ELF-1 (cell line): ENCODE measurements at regions not wholly inside any gene's neighbourhood (a gene's known extent, or its start where the extent isn't known, plus 50 kb on each side); places are given as distances from the start of the nearest gene placed in this dataset.

Experiments used
- DNase-seq: peaks from one replicate; pipeline ENCODE4 v3.0.0-alpha.2; 2016; ENCODE audit warnings: low read depth, low spot score

DNA sequence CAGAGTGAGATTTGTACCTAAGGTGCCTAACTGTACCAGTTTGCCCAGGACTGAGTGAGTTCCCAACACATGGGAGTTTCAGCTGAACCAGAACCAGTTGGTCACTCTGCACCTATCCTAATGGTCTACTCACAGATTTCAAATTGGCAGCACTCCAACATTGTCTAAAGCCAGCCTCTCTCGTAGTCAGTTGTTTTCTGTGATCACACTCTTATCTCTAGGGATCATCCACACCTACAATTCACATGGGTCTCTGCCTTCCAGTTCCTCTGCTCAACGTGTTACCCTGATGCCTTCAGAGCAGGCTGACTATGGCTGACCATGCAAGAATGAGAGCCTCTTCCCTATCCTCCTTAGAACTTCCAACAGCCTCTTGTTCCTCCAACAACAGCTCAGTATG lies 624.8 kb downstream of the NTRK3 start:
- DNase-seq: no peak

DNA sequence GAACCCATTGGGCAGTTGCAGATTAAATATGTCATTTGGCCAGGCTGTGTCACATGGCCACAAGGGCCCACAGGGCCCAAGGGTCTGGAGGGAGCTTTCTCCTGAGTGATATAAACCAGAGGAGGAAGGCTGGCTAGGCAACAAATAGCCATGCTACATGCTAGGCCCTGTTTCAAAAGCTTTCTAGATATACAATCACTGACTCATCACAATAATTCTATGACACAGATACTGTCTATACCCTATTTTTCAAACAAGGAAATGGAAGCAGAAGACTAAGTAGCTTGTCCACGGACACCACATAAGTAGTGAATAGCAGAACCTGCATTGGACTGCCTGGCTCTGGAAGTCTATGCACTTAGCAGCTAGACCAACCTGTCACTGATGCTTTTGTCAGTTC lies 625.4 kb downstream of the NTRK3 start:
- DNase-seq: no peak

DNA sequence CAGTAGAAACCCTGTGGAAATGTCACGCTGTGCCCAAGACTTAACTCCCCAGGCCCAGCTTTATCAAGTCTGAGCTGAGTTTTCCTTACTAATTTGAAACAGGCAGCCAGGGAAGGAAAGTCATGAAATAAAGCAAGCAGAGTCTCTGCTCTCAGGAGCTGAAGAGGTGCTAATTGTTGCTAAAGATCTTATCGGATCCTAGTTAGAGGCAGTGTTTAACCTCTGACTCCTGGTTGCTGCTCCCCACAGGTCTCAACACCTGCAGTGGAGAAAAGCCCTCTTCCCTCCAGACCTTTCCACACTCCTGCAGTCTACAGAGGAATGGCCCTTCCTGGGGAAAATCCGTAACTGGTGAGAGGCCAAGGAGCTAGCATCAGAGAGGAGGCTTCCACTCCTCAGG lies 628.2 kb downstream of the NTRK3 start:
- DNase-seq: peak; percentile 24

DNA sequence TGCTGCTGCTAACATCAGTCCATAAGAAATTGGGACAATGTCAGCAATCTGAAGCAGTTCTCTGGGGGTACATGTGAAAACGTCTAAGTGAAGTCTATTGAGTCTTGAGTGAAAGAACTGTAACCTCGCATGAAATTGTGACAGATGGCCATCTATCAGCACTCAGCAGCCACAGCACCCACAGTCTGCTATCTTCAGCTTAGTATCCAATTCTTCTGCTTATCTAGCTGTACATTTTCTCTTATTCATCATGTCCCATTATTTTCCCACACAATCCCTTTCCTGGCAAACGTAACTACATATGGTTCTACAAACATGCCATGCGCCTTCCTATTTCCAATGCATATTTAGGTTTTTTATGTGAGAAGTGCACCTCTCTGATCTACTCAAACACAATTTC lies 629.7 kb downstream of the NTRK3 start:
- DNase-seq: no peak

DNA sequence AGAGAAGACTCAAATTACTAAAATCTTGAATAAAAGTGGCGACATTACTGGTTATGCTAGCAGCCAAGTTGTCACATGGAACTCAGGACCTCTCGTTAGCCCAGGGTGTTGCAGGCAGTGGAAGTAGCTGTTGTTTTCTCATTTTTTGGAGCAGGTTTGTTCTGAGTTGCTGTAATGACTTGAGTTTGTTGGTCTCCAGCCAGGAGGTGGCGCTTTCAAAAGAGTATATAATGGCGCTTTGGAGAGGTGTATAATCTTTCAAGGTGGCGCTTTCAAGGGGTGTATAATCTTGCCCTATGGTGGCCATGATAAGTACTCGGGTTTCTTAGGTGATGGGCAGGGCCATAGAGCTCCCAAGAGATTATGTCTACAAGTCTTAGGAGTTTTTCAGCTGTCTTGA lies 632.7 kb downstream of the NTRK3 start:
- DNase-seq: peak; percentile 42

DNA sequence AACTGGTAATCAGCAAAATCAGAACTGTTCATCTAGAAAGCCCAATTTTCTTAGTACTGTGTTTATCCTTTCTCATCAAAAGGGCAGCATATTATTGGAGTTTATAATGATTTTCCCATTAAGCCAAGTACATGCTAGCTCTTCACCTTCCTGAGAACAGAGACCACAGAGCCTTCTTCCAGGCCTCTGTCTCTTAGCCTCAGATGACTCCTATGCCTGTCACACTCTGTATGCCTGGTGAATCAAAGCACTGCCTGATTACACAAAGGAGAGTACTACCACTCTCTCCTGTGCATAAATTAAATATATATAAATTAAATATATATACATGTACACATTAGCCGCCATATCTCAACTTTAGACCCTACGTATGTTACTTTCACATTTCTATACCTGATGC lies 636.1 kb downstream of the NTRK3 start:
- DNase-seq: no peak

DNA sequence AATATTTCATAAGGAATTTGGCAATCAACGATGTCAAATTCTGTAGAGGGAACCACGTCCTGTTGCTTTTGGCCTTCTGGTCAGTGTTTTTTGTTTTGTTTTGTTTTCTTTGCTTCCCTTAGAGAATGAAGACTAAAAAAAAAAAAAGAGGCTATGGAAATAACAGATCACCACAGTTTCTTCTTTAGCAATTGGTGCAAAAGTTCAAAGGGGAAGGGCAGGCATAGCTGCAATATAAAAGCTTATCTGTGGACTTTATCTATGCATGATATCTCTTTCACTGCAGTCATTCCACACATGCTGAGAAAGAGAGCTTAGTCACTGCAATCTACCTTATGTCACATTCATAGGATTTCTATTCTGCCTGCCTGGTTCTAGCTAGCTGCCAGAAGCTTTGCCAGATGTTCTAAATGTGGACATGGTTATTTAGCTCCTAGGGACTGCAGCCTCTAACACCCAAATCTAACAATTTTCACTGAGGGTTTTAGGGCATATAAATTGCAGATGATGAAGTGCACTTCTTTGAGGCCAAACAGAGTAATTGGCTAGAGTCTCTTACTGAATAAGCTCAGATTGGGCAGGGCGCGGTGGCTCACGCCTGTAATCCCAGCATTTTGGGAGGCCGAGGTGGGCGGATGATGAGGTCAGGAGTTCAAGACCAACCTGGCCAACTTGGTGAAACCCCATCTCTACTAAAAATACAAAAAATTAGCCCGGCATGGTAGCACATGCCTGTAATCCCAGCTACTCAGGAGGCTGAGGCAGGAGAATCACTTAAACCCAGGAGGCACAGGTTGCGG lies 637.2 kb downstream of the NTRK3 start:
- DNase-seq: no peak

DNA sequence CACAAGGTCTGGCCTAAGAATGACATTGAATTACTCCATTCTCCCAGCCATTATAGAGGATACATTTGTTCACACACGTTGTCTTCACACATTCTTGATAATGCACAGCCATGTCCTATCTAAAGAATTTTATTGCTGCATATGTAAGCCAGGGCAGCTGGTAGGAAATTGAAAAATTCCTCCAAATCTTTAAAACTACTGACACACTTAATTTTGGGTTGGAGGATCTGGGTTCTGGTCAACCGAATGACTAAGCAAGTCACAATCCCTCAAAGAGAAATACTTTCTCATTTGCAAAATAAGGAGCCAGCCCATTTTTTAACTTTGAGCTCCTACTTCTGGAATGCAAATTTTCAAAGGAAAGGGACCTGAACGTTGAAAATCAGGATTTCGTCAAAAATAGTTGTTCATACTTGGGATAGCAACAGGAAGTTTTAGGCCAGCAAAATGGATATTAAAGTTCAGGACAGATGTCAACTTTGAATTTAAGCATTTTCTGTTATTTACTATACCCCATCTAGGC lies 638.3 kb downstream of the NTRK3 start:
- DNase-seq: no peak

DNA sequence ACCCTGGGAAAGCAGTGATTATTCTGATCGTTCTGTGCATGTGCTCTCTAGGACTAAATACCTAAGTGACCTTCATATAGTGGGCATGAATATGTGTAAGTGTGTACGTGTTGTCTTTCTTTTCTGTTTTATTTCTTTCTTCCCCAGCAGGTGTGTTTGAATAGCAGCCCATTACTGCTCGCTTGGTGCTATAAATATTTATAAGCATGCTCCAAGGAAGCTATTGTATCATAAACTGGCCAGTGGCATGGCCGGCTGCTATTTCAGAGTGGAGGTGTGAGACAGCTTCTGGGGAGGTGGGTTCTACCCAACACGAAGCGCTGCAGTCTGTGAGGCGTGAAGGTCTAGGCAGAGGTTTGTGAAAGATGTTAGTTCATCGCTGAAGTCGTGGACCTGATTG lies 641.8 kb downstream of the NTRK3 start:
- no peak for DNase-seq

DNA sequence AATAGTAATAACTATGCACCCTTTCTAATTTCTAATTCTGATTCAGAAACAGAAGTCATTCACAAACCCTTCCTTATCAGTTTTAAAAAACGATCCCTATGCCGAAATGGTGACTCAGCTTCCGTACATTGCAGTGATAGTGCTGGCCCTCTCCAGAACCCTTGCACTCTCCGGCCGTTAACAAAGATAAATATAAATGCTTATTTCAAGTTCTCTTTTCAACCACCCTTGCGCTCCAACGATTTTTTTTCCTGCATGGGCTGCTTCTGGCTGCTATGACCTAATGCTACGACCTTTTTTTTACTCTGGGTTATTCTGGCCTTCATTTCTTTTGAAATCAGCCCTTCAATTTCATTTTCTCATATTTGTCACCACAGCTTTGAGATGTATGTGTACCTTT lies 646.2 kb downstream of the NTRK3 start:
- DNase-seq: no peak

DNA sequence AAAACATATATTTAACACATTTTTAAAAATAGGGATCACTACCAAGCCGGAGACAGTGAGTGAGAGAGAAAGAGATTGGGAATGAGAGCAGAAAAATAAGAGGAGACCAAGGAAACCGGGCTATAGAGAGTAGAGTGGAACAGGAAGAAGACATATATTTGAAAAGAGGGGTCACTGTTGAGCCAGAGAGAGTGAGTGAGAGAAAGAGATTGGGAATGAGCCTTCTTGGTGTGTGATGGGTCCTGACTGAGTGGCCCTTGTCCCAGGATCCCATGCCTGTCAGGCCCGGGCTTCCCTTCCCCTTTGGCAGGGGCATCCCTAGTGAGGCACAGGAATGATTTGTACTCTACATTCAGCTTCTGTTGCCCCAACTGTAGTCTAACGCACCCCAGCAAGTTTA lies 646.6 kb downstream of the NTRK3 start:
- DNase-seq: no peak

DNA sequence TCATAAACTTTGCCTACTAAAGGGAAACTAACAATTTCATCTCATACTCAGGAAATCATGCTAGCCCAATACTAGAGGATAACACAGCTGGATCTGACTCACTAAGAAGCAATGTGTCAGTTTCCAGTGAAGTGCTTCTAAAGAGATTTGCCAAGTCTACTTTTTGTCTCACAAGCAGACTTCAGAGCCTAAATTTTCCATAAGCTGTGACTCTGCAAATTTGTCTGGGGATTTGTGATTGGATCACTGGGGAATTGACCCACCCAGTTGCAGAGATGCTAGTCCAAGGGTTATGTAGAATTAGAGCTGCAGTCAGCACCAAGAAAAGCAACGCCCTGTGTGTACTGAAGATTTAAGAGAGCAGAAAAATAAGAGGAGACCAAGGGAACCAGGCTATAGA lies 647.1 kb downstream of the NTRK3 start:
- no peak for DNase-seq

DNA sequence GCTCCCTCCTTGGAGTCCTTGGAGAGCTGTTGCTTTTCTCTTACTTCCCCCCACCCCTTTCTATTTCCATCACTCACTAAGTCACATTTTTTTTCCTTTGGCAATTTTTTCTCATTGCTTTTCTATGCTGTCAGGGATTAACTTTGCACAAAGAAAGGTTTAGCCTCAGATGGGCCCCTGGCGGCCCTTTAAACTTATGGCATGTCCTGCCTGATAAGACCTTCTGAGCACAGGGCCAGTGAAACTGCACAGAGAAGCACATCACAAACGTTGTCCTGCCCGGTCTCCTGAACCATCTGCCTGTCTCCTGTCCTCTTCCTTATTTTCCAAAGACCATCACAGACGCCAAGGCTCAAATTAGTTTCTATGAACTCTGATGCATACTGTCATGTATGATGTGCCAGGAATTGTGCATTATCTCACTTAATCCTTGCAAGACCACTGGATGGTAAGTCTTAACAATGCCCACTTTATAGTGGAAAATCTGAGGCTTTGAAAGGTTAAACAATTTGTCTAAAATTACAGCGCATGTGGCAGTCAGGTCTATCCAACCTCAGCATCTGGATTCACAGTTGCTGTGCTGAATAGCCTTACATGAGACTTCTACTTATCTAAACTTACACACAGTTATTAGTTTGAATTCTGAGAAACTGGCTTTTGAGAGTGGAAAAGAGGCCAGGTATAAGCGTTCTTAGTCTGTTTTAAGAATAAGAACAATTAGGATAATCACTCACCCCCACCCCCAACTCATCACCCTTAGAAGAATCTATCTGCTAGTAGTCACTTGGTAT lies 648.1 kb downstream of the NTRK3 start:
- no peak for DNase-seq

DNA sequence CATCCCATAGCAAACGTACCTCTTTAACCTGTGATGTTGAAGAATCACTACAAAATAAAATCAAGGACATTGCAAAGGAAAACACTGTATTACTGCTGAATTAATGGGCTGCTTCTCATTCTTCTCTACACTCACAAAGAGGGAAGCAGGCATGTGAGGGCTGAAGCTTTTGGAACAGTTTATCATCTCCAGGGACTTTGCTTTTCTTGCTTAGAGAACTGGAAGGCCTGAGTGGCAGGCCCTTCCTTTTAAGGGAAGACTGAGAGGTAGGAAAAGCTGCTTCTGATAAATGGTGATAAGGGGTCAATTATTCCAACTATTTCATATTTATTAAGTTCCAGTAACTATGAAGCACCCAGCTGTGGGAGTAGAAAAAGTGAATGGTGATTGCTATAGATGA lies 649.6 kb downstream of the NTRK3 start:
- DNase-seq: no peak

DNA sequence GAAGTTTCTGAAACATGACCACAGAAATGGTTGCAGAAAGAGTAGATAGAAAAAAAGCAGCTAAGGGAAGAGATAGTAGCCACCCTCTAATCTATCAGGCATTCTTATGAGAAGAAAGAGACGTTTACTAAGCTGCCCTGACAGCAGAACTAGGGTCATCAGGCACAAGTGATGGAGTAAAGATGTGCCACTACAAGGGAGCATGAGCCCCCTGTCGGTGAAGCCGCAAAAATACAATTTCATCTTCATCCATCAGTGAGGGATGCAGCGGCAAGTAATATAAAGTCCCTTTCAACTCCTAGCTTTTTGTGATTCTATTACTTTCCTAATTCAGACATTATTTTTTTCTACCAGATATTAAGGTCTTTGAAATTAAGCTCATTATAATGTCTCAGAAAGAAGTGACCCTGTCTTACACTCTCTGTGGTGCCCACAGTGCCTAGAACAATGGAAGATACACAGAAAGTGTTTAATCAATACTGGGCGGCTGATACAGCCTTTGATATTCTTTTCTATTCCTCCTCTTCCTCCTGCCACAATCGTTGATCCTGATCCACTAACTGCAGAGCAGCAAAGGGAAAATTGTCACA lies 651.6 kb downstream of the NTRK3 start:
- peak; percentile 20 for DNase-seq

DNA sequence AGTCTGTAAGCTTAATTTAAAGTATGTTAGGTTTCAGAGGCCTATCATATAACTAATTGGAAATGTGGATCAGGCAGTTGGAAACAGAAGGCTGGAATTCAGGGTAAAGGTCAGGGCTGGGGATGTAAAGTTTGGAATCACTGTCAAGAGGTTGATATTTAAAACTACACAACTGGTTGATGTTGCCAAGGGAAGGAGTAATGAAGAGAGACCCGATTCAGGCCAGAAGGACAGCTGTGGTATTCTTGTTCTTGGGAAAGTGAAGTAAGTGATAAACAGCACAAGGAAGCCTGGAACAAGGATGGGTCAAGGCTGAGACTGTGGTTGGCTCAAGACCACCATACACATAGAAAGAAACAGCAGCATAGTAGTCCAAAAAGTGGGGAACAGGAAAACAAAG lies 654.2 kb downstream of the NTRK3 start:
- no peak for DNase-seq

DNA sequence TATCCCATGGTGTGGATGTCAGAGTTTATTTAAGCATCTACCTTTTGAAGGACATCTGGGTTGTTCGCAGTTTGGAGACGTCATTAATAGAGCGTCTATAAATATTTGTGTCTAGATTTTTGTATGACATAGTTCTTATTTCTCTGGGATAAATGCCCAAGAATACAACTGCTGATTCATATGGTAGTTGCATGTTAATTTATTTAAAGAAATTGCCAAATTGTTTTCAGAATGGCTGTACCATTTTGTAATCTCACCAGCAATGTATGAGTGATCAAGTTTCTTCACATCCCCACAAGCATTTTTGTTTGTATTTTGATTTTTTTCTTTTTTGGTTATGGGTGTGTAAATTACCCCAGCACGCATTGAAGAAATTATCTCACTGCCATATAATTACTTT lies 656.9 kb downstream of the NTRK3 start:
- no peak for DNase-seq

DNA sequence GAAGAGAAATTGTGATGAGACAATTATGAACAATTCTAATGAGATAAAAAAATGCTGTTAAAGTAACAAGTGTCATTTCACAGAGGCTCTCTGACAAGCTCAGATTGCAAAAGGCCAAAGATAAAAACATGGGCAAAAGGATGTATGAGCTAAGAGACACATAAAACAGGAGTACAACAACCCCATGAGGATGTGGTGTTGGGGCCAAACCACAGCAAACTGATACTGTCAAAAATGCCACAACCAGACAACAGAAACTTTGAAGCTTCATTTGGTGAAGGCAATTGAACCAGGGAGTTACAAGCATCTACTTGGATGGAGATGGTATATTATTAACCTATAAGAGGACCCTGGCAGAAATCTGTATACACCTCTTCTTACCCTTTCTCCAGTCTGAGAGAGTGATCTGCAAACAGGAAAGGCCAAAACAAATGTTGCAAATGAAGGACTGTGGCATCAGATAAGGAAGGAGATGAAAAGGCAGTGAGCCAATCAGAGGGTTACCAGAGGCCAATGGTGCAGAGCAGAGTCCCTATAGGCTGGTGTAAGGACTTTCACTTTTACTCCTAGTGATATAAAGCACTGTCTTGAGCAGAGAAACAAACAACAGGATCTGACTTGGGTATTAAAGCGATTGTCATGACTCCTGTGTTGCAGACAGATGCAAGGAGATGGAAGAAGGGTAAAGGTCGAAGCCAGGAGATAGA lies 659.0 kb downstream of the NTRK3 start:
- no peak for DNase-seq

DNA sequence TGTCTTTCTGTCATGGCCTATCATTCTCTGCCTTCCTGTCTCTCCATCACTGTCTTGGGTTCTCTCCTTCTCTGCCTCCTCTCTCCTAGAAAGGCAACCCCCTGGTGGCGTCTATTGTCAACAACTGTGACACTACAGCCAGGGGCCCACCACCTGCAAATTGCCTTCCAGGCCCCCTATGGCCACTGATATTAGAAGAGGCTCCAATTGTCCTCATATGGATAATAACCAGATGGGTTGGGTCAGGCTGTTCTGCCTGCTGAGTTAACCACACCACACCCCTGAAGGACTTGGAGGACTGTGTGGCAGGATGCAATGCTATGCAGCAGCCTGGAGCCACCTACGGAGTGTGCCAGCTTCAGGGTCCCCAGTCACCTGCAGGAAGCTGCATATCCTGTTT lies 665.0 kb downstream of the NTRK3 start:
- DNase-seq: no peak

DNA sequence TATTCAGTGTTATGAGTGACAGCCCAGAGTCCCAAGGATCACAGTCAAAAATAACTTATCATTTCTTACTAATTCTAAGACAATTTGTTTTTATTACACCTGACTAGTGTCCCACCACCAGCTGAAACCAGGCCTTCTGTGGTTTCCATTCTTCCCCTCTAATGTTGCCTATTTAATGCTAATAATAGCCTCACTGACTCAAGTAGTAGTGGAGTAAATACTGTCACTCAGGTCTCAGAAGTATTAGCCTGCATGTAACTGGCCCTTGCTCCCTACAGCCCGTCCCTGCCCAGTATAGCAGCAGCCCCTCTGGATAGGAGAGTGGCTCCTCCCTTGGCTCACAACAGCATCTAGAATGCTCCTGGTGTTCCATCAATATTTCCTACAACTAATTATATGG lies 665.5 kb downstream of the NTRK3 start:
- no peak for DNase-seq

DNA sequence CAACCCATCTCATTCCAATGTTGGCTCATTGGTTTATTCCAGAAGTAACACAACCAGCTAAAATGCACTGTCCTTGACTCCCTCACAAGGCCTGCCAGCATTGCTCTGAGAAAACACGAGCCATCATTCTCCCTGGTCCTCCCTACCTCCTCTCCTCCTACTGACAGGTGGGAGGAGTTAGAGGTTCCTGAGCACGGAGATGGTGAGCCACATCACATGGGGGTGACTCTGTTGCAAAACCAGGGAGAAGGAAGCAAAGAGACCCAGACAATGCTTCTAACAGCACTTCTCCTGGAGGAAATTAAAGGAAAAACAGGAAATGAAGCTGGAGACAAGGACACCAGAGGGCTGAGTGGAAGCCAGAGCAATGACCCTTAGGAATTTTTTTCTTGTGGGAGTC lies 667.4 kb downstream of the NTRK3 start:
- no peak for DNase-seq

DNA sequence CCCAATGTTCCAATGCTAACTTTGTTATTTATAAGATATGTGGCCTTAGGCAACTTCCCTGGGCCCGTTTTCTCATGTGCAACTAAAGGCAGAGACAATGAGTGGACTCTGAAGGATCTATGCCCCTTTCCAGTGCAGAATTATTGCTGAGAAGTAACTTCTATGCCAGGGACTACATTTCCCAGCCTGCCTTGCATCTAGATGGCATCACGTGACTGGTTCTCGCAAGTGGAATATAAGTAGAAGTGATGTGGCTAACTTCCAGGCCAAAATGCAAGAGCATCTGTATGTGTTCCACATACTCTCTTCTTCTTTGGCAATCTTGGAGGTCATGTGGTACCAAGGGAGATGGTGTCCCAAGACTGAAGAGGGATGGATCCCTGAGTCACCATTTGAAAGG lies 674.4 kb downstream of the NTRK3 start:
- DNase-seq: no peak
